Loucy (cell line): ENCODE measurements at regions not wholly inside any gene's neighbourhood (a gene's known extent, or its start where the extent isn't known, plus 50 kb on each side); places are given as distances from the start of the nearest gene placed in this dataset.

Experiments
- CTCF ChIP-seq: fragments of 200-600 bp; sonication (generic); conservative IDR thresholded peaks from 2 replicates; pipeline ENCODE4 v1.5.1; 2014; ENCODE audit warnings: mild to moderate bottlenecking, antibody characterized with exemption, low read length
- EZH2phosphoT487 ChIP-seq: fragments of 200-600 bp; IDR thresholded peaks from 2 replicates; pipeline ENCODE4 v1.6.1; 2018; ENCODE audit warnings: antibody characterized with exemption, mild to moderate bottlenecking, moderate library complexity, borderline replicate concordance

GRCh38 chr3:181633556-181633955, 78.2 kb upstream of the SOX2 start:
- TF ChIP-seq CTCF (no peak), EZH2phosphoT487 (no peak)
